ENCODE measurements at regions not wholly inside any gene's neighbourhood (a gene's known extent, or its start where the extent isn't known, plus 50 kb on each side); places are given as distances from the start of the nearest gene placed in this dataset.

DNA sequence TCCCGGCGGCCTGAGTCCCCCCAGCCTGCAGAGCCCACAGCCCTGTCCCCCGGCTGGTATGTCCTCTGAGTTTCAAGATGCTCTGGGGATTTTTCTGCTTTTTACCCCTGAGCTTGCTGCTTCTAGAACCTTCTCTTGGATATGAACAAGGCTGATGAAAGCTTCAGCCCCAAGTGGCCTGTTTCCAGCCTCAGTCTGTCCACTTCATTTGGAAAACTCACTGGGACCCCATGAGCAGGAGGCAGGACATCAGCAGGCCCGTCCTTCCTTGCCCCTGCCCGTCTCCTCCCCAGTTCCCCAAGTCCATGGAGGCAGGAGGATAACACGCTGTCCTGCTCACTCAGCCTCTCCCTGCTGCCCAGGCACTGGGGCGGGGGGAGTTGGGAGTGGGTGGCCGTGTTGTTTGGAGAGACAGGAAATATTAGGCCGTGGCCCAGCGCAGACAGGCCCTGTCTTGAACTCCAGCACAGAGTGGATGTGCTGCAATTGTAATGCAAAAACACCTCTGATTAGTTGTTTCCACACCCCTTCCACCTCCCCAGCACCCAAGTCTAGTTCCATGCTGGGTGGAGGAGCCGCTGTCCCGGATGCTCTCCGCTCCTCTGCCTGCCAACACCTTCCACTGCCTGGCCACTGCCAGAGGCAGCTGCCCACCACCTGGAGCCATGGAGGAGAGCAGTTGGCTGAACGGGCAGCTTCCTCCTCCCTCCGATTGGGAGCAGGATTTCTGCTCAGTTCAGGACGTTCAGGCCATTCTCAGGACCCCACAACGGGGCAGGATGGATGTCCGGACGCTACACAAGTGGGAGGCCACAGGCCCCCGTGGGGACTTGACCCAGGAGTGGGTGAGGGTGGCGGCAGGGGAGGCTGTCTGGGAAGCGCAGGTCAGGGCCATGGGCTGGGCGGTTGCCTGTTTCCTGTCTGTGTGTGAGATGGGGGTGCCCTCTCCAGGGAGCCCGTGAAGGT is 216.9 kb upstream of the GSE1 start:
- Histone ChIP-seq H3K4me1 (ENCODE audit: control insufficient read depth in 1 of 2, insufficient read depth in 1 of 2, low read depth in 1 of 2, low read length in 1 of 2) (no peaks in the 10 kb centered on the region), H3K27me3 (peaks cover 37% of the 10 kb centered on the region), H3K36me3 (no peaks in the 10 kb centered on the region), H3K4me3 (ENCODE audit: low read depth in 1 of 2, low read length in 1 of 2) (no peak overlapping the region), H3K9me3 (no peaks in the 10 kb centered on the region), H3K27ac (no peak overlapping the region)
- TF ChIP-seq, protein P1, sequence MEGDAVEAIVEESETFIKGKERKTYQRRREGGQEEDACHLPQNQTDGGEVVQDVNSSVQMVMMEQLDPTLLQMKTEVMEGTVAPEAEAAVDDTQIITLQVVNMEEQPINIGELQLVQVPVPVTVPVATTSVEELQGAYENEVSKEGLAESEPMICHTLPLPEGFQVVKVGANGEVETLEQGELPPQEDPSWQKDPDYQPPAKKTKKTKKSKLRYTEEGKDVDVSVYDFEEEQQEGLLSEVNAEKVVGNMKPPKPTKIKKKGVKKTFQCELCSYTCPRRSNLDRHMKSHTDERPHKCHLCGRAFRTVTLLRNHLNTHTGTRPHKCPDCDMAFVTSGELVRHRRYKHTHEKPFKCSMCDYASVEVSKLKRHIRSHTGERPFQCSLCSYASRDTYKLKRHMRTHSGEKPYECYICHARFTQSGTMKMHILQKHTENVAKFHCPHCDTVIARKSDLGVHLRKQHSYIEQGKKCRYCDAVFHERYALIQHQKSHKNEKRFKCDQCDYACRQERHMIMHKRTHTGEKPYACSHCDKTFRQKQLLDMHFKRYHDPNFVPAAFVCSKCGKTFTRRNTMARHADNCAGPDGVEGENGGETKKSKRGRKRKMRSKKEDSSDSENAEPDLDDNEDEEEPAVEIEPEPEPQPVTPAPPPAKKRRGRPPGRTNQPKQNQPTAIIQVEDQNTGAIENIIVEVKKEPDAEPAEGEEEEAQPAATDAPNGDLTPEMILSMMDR (IDR thresholded peaks at IDR 0.05): no peak

- no peak overlapping the region for H3K27ac ChIP-seq
- TF ChIP-seq, protein P1 (IDR thresholded peaks at IDR 0.05): no peak
- H3K36me3 ChIP-seq: no peaks in the 10 kb centered on the region
- no peaks in the 10 kb centered on the region for H3K4me1 ChIP-seq (ENCODE audit: control insufficient read depth in 1 of 2, insufficient read depth in 1 of 2, low read depth in 1 of 2, low read length in 1 of 2)
- H3K27me3 ChIP-seq: peaks cover 37% of the 10 kb centered on the region
- H3K4me3 ChIP-seq (ENCODE audit: low read depth in 1 of 2, low read length in 1 of 2): no peak overlapping the region
- H3K9me3 ChIP-seq: no peaks in the 10 kb centered on the region
Measured at GRCh38 chr16:85396879-85397871, 215.9 kb upstream of the GSE1 start.

DNA sequence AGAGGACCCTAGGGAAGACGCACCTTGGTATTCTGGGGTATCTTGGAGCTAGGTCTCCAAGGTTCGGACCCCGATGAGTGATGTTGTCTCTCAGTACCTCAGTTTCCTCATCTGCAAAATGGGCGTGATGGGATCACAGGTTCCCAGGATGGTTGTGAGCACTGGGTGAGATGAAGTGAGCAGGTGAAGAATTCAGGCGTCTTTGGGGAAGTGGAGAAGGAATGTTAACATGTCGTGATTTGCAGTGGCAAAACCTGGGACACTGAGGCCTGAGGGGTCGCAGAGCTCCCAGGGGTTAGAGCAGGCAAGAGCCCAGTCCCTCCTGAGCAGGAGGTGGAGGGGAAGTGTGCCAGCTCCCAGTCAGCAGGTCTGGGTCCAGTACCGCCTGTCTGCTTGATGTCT is 215.1 kb upstream of the GSE1 start:
- Histone ChIP-seq H3K27ac (no peak overlapping the region), H3K36me3 (no peaks in the 10 kb centered on the region), H3K9me3 (no peaks in the 10 kb centered on the region), H3K4me1 (ENCODE audit: control insufficient read depth in 1 of 2, insufficient read depth in 1 of 2, low read depth in 1 of 2, low read length in 1 of 2) (no peaks in the 10 kb centered on the region), H3K27me3 (peaks cover 37% of the 10 kb centered on the region), H3K4me3 (ENCODE audit: low read depth in 1 of 2, low read length in 1 of 2) (no peak overlapping the region)
- TF ChIP-seq, protein P1 (IDR thresholded peaks at IDR 0.05): no peak

- Histone ChIP-seq H3K4me3 (ENCODE audit: low read depth in 1 of 2, low read length in 1 of 2) (no peak overlapping the region), H3K9me3 (no peaks in the 10 kb centered on the region), H3K27me3 (peaks cover 37% of the 10 kb centered on the region), H3K36me3 (no peaks in the 10 kb centered on the region), H3K4me1 (ENCODE audit: control insufficient read depth in 1 of 2, insufficient read depth in 1 of 2, low read depth in 1 of 2, low read length in 1 of 2) (no peaks in the 10 kb centered on the region), H3K27ac (no peak overlapping the region)
- TF ChIP-seq, protein P1 (IDR thresholded peaks at IDR 0.05): no peak
Measured at GRCh38 chr16:85398688-85399582, 214.2 kb upstream of the GSE1 start.
